Left lung (tissue), 4 donors: ENCODE measurements at regions not wholly inside any gene's neighbourhood (a gene's known extent, or its start where the extent isn't known, plus 50 kb on each side); places are given as distances from the start of the nearest gene placed in this dataset.

ENCODE experiments used
- ATAC-seq: fragments of 200-7000 bp; cut with Tn5 transposase; one replicate; pipeline ENCODE4 v1.9.1; 2020; ENCODE audit warnings: moderate library complexity
- DNase-seq, 4 donors: peaks; one replicate each; pipeline ENCODE4 v3.0.0-alpha.2; 2013 to 2020
- H3K27ac ChIP-seq, 2 donors: fragments of 200-600 bp; sonication (generic) in 1 of 2; one replicate each; pipeline versions ENCODE4 v1.5.0 to v1.8.0; 2020 to 2021
- H3K27me3 ChIP-seq, 2 donors: fragments of 200-600 bp; sonication (generic) in 1 of 2; one replicate each; pipeline versions ENCODE4 v1.5.0 to v1.8.0; 2020 to 2021
- H3K36me3 ChIP-seq, 2 donors: fragments of 200-600 bp; sonication (generic) in 1 of 2; one replicate each; pipeline versions ENCODE4 v1.5.0 to v1.8.0; 2020 to 2021
- H3K4me1 ChIP-seq, 2 donors: fragments of 200-600 bp; one replicate each; pipeline ENCODE4 v1.8.0; 2021
- H3K4me3 ChIP-seq, 2 donors: fragments of 200-600 bp; sonication (generic) in 1 of 2; one replicate each; pipeline versions ENCODE4 v1.5.0 to v1.8.0; 2020 to 2021; ENCODE audit warnings: mild to moderate bottlenecking in 1 of 2
- H3K9me3 ChIP-seq, 2 donors: fragments of 200-600 bp; sonication (generic) in 1 of 2; one replicate each; pipeline versions ENCODE4 v1.5.0 to v1.8.0; 2020 to 2021
- intact Hi-C, 2 donors: fragments of 100-400 bp; cut with DNase I; formaldehyde crosslinking; loops; one replicate each; pipeline versions ENCODE4 v1.11.2 to v1.14.2; 2022
- TF ChIP-seq, protein P1 (sequence below), 2 donors: fragments of 200-600 bp; sonication (generic) in 1 of 2; IDR thresholded peaks; one replicate each; pipeline versions ENCODE4 v1.5.0 to v1.8.0; 2021; ENCODE audit warnings: antibody characterized with exemption in 2 of 2
- donor health status: DM: no; HTN: yes; CAD: no.
- donor health status: DM: no; HTN: no; CAD: no.

DNA sequence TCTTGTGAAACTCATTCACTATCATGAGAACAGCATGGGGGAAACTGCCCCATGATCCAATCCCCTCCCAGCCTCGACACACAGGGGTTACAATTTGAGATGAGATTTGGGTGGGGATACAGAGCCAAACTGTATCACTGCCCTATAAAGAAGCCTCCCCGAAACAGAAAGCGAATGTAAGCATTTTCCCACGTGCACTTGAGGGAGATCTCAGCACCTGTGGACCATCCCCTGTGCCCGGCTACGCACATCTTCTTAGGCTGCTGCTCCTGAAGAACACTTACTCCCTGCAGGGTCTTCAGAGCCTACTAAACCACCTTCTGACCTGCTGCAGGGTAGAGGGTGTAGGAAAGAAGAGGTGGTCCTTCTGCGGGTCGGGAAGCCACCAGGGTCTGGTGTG lies 410.2 kb upstream of the IRX2 start:
- peaks cover 0 to 15% of the 10 kb centered on the region in 2 donors for H3K9me3 ChIP-seq
- TF ChIP-seq, protein P1, sequence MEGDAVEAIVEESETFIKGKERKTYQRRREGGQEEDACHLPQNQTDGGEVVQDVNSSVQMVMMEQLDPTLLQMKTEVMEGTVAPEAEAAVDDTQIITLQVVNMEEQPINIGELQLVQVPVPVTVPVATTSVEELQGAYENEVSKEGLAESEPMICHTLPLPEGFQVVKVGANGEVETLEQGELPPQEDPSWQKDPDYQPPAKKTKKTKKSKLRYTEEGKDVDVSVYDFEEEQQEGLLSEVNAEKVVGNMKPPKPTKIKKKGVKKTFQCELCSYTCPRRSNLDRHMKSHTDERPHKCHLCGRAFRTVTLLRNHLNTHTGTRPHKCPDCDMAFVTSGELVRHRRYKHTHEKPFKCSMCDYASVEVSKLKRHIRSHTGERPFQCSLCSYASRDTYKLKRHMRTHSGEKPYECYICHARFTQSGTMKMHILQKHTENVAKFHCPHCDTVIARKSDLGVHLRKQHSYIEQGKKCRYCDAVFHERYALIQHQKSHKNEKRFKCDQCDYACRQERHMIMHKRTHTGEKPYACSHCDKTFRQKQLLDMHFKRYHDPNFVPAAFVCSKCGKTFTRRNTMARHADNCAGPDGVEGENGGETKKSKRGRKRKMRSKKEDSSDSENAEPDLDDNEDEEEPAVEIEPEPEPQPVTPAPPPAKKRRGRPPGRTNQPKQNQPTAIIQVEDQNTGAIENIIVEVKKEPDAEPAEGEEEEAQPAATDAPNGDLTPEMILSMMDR (IDR thresholded peaks at IDR 0.05) = no peak
- no peaks in the 10 kb centered on the region for H3K4me1 ChIP-seq
- H3K27ac ChIP-seq = no peak overlapping the region
- no peaks in the 10 kb centered on the region for H3K27me3 ChIP-seq
- no peaks in the 10 kb centered on the region for H3K36me3 ChIP-seq
- ATAC-seq = no peak
- intact Hi-C loops = no loop called here
- no peak overlapping the region for H3K4me3 ChIP-seq
- no peak for DNase-seq

DNA sequence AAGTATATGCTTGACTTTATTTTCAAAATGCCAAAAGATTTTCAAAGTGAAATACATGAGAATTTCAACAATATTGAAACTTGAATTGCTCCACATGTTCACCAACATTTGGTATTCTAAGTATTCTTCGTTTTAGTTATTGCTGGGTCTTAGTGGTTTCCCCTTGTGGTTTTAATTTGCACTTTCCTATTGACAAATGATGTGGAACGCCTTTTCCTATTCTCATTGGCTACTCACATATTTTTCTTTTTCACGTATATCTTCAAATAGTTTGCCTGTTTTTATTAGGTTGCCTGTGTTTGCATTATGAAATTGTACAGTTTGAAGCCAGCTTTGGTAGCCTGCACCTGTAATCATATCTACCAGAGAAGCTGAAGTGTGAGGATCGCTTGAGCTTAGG lies 405.7 kb upstream of the IRX2 start:
- DNase-seq (no peak), ATAC-seq (no peak)
- no peaks in the 10 kb centered on the region for H3K36me3 ChIP-seq

DNA sequence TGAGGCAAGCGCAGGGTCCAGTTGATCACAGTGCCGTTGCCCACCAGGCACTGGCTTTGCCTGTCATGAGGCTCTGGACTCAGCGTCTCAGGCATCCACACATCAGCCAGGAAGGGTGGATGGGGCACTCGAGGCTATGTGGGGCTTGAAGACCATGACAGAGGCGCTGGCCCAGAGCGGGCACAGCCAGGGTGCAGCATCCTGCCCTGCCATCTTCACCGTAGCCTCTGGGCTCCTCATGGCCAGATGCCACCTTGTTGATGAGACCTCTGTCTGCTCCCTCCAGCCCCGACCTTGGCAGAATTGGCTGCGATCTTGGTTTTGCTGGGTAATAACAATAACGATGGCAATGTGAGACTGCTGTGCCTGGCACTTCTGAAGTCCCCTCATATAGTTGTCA lies 404.2 kb upstream of the IRX2 start:
- TF ChIP-seq, protein P1 (IDR thresholded peaks at IDR 0.05) = no peak
- ATAC-seq = no peak
- Histone ChIP-seq H3K9me3 (peaks cover 0 to 5% of the 10 kb centered on the region in 2 donors), H3K36me3 (no peaks in the 10 kb centered on the region), H3K4me3 (no peak overlapping the region), H3K4me1 (no peaks in the 10 kb centered on the region), H3K27ac (no peak overlapping the region), H3K27me3 (peaks cover 0 to 9% of the 10 kb centered on the region in 2 donors)
- intact Hi-C loops = no loop called here
- no peak for DNase-seq

More for the DNA sequence above, 405.7 kb upstream of the IRX2 start:
- Histone ChIP-seq H3K4me3 (no peak overlapping the region), H3K4me1 (no peaks in the 10 kb centered on the region), H3K27me3 (peaks cover 0 to 9% of the 10 kb centered on the region in 2 donors), H3K27ac (no peak overlapping the region), H3K9me3 (no peaks in the 10 kb centered on the region)
- TF ChIP-seq, protein P1 (IDR thresholded peaks at IDR 0.05) = no peak
- intact Hi-C loops = no loop called here

DNA sequence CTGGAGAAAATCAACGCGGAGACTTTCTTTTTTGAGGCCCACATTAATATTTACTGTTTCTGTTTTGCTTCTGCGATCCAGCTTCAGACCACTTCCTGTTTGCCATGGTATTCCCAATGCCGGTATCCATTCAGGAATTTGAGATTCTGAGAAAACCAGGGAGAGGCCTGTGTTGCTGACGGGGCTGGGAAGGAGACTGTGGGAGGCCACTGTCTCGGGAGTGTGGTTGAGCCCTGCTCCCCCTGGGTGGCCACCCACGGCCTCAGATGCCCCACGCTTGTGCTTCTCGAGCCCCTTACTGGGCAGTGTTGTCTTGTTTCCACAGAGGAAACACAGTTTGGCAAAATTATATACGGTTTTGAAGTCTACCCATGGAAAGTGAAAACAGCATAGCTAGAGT lies 403.6 kb upstream of the IRX2 start:
- Histone ChIP-seq H3K27me3 (peaks cover 0 to 9% of the 10 kb centered on the region in 2 donors), H3K4me1 (no peaks in the 10 kb centered on the region), H3K9me3 (peaks cover 0 to 8% of the 10 kb centered on the region in 2 donors), H3K36me3 (no peaks in the 10 kb centered on the region), H3K27ac (no peak overlapping the region), H3K4me3 (no peak overlapping the region)
- DNase-seq (no peak), ATAC-seq (no peak)
- intact Hi-C loops = no loop called here
- TF ChIP-seq, protein P1 (IDR thresholded peaks at IDR 0.05) = no peak

DNA sequence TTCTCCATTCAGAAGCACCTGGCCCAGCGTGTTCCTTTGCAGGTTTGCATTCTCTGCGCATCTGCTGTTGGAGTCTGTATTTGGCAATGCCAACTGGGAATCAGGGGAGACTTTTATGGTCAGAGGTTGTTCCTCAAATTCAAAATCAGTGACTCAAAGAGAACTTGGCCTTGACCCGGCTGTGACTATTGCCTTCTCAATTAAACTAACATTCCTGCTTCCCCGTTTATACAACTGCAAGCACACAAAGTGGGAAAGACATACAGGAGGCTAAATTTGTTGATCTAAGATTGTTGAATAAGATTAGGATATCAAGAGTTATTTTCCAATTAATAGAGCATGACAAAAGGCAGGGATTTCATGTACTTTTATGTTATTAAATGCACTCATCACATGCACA lies 402.4 kb upstream of the IRX2 start:
- no peak for ATAC-seq
- no peaks in the 10 kb centered on the region for H3K36me3 ChIP-seq
- H3K27ac ChIP-seq = no peak overlapping the region
- TF ChIP-seq, protein P1 (IDR thresholded peaks at IDR 0.05) = no peak
- H3K9me3 ChIP-seq = peaks cover 0 to 9% of the 10 kb centered on the region in 2 donors
- intact Hi-C loops = no loop called here
- DNase-seq = no peak
- H3K4me3 ChIP-seq = no peak overlapping the region
- no peaks in the 10 kb centered on the region for H3K4me1 ChIP-seq
- H3K27me3 ChIP-seq = peaks cover 0 to 9% of the 10 kb centered on the region in 2 donors
